GM23338 (cell line): ENCODE measurements at regions not wholly inside any gene's neighbourhood (a gene's known extent, or its start where the extent isn't known, plus 50 kb on each side); places are given as distances from the start of the nearest gene placed in this dataset.

ENCODE experiments used
- ATAC-seq: fragments of 200-7000 bp; cut with Tn5 transposase; 3 replicates; pipeline ENCODE4 v1.9.1; 2020
- DNase-seq: peaks from one replicate; pipeline ENCODE4 v3.0.0-alpha.2; 2015; ENCODE audit warnings: low spot score
- H2AFZ ChIP-seq: fragments of 200-600 bp; sonication (generic); 2 replicates; pipeline ENCODE4 v1.8.0; 2016; ENCODE audit warnings: antibody characterized with exemption, mild to moderate bottlenecking, moderate library complexity
- H3F3A ChIP-seq: fragments of 200-600 bp; sonication (generic); replicated peaks from 2 replicates; pipeline ENCODE4 v1.8.0; 2017; ENCODE audit warnings: antibody characterized with exemption, mixed run types, low read depth
- H3K27ac ChIP-seq: fragments of 200-600 bp; sonication (generic); 2 replicates; pipeline ENCODE4 v1.6.1; 2016; ENCODE audit warnings: low read depth
- H3K27me3 ChIP-seq: fragments of 200-600 bp; sonication (generic); 2 replicates; pipeline ENCODE4 v1.8.0; 2016; ENCODE audit warnings: mild to moderate bottlenecking, mixed run types, moderate library complexity; ENCODE audit not compliant: insufficient read depth
- H3K36me3 ChIP-seq: fragments of 200-600 bp; sonication (generic); 2 replicates; pipeline ENCODE4 v1.8.0; 2016; ENCODE audit warnings: mild to moderate bottlenecking; ENCODE audit not compliant: insufficient read depth
- H3K4me1 ChIP-seq: fragments of 200-600 bp; sonication (generic); 2 replicates; pipeline ENCODE4 v1.8.0; 2016; ENCODE audit warnings: mild to moderate bottlenecking, moderate library complexity; ENCODE audit not compliant: insufficient read depth
- H3K4me2 ChIP-seq: fragments of 200-600 bp; sonication (generic); 2 replicates; pipeline ENCODE4 v1.7.1; 2017; ENCODE audit warnings: mixed run types
- H3K4me3 ChIP-seq: fragments of 200-600 bp; sonication (generic); 2 replicates; pipeline ENCODE4 v1.6.1; 2016; ENCODE audit warnings: mixed run types
- H3K79me2 ChIP-seq: fragments of 200-600 bp; sonication (generic); replicated peaks from 2 replicates; pipeline ENCODE4 v1.8.0; 2017; ENCODE audit warnings: mild to moderate bottlenecking; ENCODE audit not compliant: insufficient read depth
- H3K9me2 ChIP-seq: fragments of 200-600 bp; sonication (generic); 2 replicates; pipeline ENCODE4 v1.8.0; 2017; ENCODE audit not compliant: insufficient read depth
- H4K20me1 ChIP-seq: fragments of 200-600 bp; sonication (generic); replicated peaks from 2 replicates; pipeline ENCODE4 v1.8.0; 2017; ENCODE audit warnings: mild to moderate bottlenecking; ENCODE audit not compliant: insufficient read depth
- H3K27ac Mint-ChIP-seq: 2 replicates; pipeline ENCODE4 v1.8.0; 2020; ENCODE audit warnings: inconsistent platforms, mild to moderate bottlenecking, moderate library complexity, mixed read lengths
- H3K27me3 Mint-ChIP-seq: 3 replicates; pipeline ENCODE4 v1.8.0; 2022; ENCODE audit warnings: low read depth, mild to moderate bottlenecking, moderate library complexity, mixed read lengths, inconsistent platforms; ENCODE audit not compliant: insufficient read depth, poor library complexity
- H3K36me3 Mint-ChIP-seq: 3 replicates; pipeline ENCODE4 v1.8.0; 2021; ENCODE audit warnings: low read depth, mild to moderate bottlenecking, inconsistent platforms, moderate library complexity, mixed read lengths
- H3K4me1 Mint-ChIP-seq: 3 replicates; pipeline ENCODE4 v1.8.0; 2020; ENCODE audit warnings: mild to moderate bottlenecking, inconsistent platforms, mixed read lengths
- H3K4me3 Mint-ChIP-seq: 3 replicates; pipeline ENCODE4 v1.8.0; 2021; ENCODE audit warnings: moderate library complexity, mild to moderate bottlenecking, inconsistent platforms, mixed read lengths
- H3K9me3 Mint-ChIP-seq: 3 replicates; pipeline ENCODE4 v1.8.0; 2020; ENCODE audit warnings: moderate library complexity, mild to moderate bottlenecking, inconsistent platforms, mixed read lengths
- CTCF ChIP-seq, 2 experiments: fragments of 200-600 bp in 1 of 2; sonication (generic) in 1 of 2; conservative IDR thresholded peaks; 2 replicates each; pipeline versions ENCODE4 v1.5.1 to v1.6.1; 2016 to 2017; ENCODE audit warnings: antibody characterized with exemption in 2 of 2, low read depth in 2 of 2, mild to moderate bottlenecking in 2 of 2, moderate library complexity in 1 of 2
- ETS1 ChIP-seq: IDR thresholded peaks from 2 replicates; pipeline ENCODE4 v1.6.1; 2016; ENCODE audit warnings: antibody characterized with exemption
- EZH2 ChIP-seq: fragments of 200-600 bp; sonication (generic); IDR thresholded peaks from one replicate; pipeline ENCODE4 v1.8.0; 2017; ENCODE audit warnings: antibody characterized with exemption, mild to moderate bottlenecking, low read depth; ENCODE audit not compliant: unreplicated experiment
- POLR2AphosphoS5 ChIP-seq: IDR thresholded peaks from 2 replicates; pipeline ENCODE4 v1.6.1; 2016; ENCODE audit warnings: antibody characterized with exemption, low read depth
- REST ChIP-seq: IDR thresholded peaks from one replicate; pipeline ENCODE4 v1.6.1; 2018; ENCODE audit warnings: antibody characterized with exemption; ENCODE audit not compliant: unreplicated experiment
- STAT1 ChIP-seq: IDR thresholded peaks from one replicate; pipeline ENCODE4 v1.6.1; 2016; ENCODE audit warnings: antibody characterized with exemption; ENCODE audit not compliant: unreplicated experiment
- ZNF114 ChIP-seq: fragments of 250-450 bp; sonication (Bioruptor Pico); IDR thresholded peaks from 2 replicates; pipeline ENCODE4 v1.5.0; 2020; ENCODE audit warnings: mild to moderate bottlenecking, moderate library complexity
- ZNF462 ChIP-seq: fragments of 250-450 bp; sonication (Bioruptor Pico); IDR thresholded peaks from 2 replicates; pipeline ENCODE4 v1.5.0; 2020; ENCODE audit warnings: mild to moderate bottlenecking, moderate library complexity

- TF ChIP-seq CTCF (conservative IDR thresholded peaks at IDR 0.05; ENCODE audit: low read depth in 2 of 2): no peak
- TF ChIP-seq POLR2AphosphoS5: no peak
- no peak for TF ChIP-seq STAT1
- TF ChIP-seq REST: no peak
- no peak for TF ChIP-seq EZH2
- TF ChIP-seq ZNF114 (CRISPR knock-in tag): no peak
Observed at GRCh38 chr2:143877056-143877455, 642.9 kb downstream of the ZEB2 start (continued).

- DNase-seq: no peak
- H3K27ac ChIP-seq: no peak overlapping the region
- H3K27me3 Mint-ChIP-seq: peaks cover 7% of the 10 kb centered on the region
- no peaks in the 10 kb centered on the region for H3F3A ChIP-seq
- ATAC-seq: no peak
- no peaks in the 10 kb centered on the region for H4K20me1 ChIP-seq
- peak overlapping the region; percentile 5; the same call in 1 of the 2 replicates for H3K4me2 ChIP-seq
- H3K9me2 ChIP-seq: no peaks in the 10 kb centered on the region
- H2AFZ ChIP-seq: no peak overlapping the region
- no peaks in the 10 kb centered on the region for H3K36me3 ChIP-seq
- no peak overlapping the region for H3K27ac Mint-ChIP-seq
- H3K4me3 Mint-ChIP-seq: no peak overlapping the region
- peaks cover 26% of the 10 kb centered on the region for H3K4me1 Mint-ChIP-seq
- peaks cover 6% of the 10 kb centered on the region; the same call in 2 of the 3 replicates for H3K9me3 Mint-ChIP-seq
- H3K4me1 ChIP-seq: peaks cover 31% of the 10 kb centered on the region
- no peak overlapping the region for H3K4me3 ChIP-seq
- H3K79me2 ChIP-seq: no peaks in the 10 kb centered on the region
- peaks cover 1% of the 10 kb centered on the region; the same call in 1 of the 3 replicates for H3K36me3 Mint-ChIP-seq
- no peaks in the 10 kb centered on the region for H3K27me3 ChIP-seq
- TF ChIP-seq ZNF462 (CRISPR knock-in tag) (no peak), ETS1 (no peak)
Observed at GRCh38 chr2:143875295-143876233, 644.4 kb downstream of the ZEB2 start.
